ENCODE measurements at regions not wholly inside any gene's neighbourhood (a gene's known extent, or its start where the extent isn't known, plus 50 kb on each side); places are given as distances from the start of the nearest gene placed in this dataset.

GRCh38 chr3:81958972-81959640 lies 197.7 kb upstream of the GBE1 start:
- no peak overlapping the region for H3K9ac ChIP-seq (ENCODE audit: low read length in 3 of 3)
- no peak overlapping the region for H3K4me3 ChIP-seq (ENCODE audit: low read length in 3 of 3)
- no peaks in the 10 kb centered on the region for H3K4me1 ChIP-seq (ENCODE audit: control insufficient read depth in 2 of 3, insufficient read depth in 2 of 3, low read depth in 1 of 3, low read length in 3 of 3)
- H3K9me3 ChIP-seq (ENCODE audit: control insufficient read depth in 2 of 3, insufficient read depth in 1 of 3, low read length in 3 of 3): no peaks in the 10 kb centered on the region
- no peaks in the 10 kb centered on the region for H3K36me3 ChIP-seq (ENCODE audit: control insufficient read depth in 2 of 3, insufficient read depth in 3 of 3, low read length in 3 of 3)
- no peak for DNase-seq
- no peaks in the 10 kb centered on the region for H3K27me3 ChIP-seq (ENCODE audit: control insufficient read depth, insufficient read depth, low read length)
- intact Hi-C loops (cut with DNase I): no loop called here
- H3K27ac ChIP-seq (ENCODE audit: low read depth in 2 of 2, low read length in 2 of 2): no peak overlapping the region
- no peak for FAIRE-seq
- no peak for TF ChIP-seq CTCF (IDR thresholded peaks at IDR 0.05; ENCODE audit: borderline replicate concordance, extremely low read depth, insufficient read depth)

- Histone ChIP-seq H3K9me3 (ENCODE audit: control insufficient read depth in 2 of 3, insufficient read depth in 1 of 3, low read length in 3 of 3) (no peaks in the 10 kb centered on the region), H3K27ac (ENCODE audit: low read depth in 2 of 2, low read length in 2 of 2) (no peak overlapping the region), H3K4me1 (ENCODE audit: control insufficient read depth in 2 of 3, insufficient read depth in 2 of 3, low read depth in 1 of 3, low read length in 3 of 3) (no peaks in the 10 kb centered on the region), H3K27me3 (ENCODE audit: control insufficient read depth, insufficient read depth, low read length) (no peaks in the 10 kb centered on the region), H3K4me3 (ENCODE audit: low read length in 3 of 3) (no peak overlapping the region), H3K9ac (ENCODE audit: low read length in 3 of 3) (no peak overlapping the region), H3K36me3 (ENCODE audit: control insufficient read depth in 2 of 3, insufficient read depth in 3 of 3, low read length in 3 of 3) (no peaks in the 10 kb centered on the region)
- FAIRE-seq: no peak
- DNase-seq: no peak
- no peak for TF ChIP-seq CTCF (IDR thresholded peaks at IDR 0.05; ENCODE audit: borderline replicate concordance, extremely low read depth, insufficient read depth)
- intact Hi-C loops (cut with DNase I): no loop called here
Observed at GRCh38 chr3:81955878-81956277, 194.4 kb upstream of the GBE1 start.

- Histone ChIP-seq H3K9ac (ENCODE audit: low read length in 3 of 3) (no peak overlapping the region), H3K27me3 (ENCODE audit: control insufficient read depth, insufficient read depth, low read length) (no peaks in the 10 kb centered on the region), H3K4me3 (ENCODE audit: low read length in 3 of 3) (no peak overlapping the region), H3K4me1 (ENCODE audit: control insufficient read depth in 2 of 3, insufficient read depth in 2 of 3, low read depth in 1 of 3, low read length in 3 of 3) (no peaks in the 10 kb centered on the region), H3K36me3 (ENCODE audit: control insufficient read depth in 2 of 3, insufficient read depth in 3 of 3, low read length in 3 of 3) (no peaks in the 10 kb centered on the region), H3K9me3 (ENCODE audit: control insufficient read depth in 2 of 3, insufficient read depth in 1 of 3, low read length in 3 of 3) (no peaks in the 10 kb centered on the region), H3K27ac (ENCODE audit: low read depth in 2 of 2, low read length in 2 of 2) (no peak overlapping the region)
- intact Hi-C loops (cut with DNase I): no loop called here
- DNase-seq (no peak), FAIRE-seq (no peak)
- no peak for TF ChIP-seq CTCF (IDR thresholded peaks at IDR 0.05; ENCODE audit: borderline replicate concordance, extremely low read depth, insufficient read depth)
Observed at GRCh38 chr3:81953111-81953510, 191.7 kb upstream of the GBE1 start.

- H3K4me1 ChIP-seq (ENCODE audit: control insufficient read depth in 2 of 3, insufficient read depth in 2 of 3, low read depth in 1 of 3, low read length in 3 of 3): no peaks in the 10 kb centered on the region
- no peaks in the 10 kb centered on the region for H3K36me3 ChIP-seq (ENCODE audit: control insufficient read depth in 2 of 3, insufficient read depth in 3 of 3, low read length in 3 of 3)
- no peak overlapping the region for H3K27ac ChIP-seq (ENCODE audit: low read depth in 2 of 2, low read length in 2 of 2)
- H3K9ac ChIP-seq (ENCODE audit: low read length in 3 of 3): no peak overlapping the region
- TF ChIP-seq CTCF (IDR thresholded peaks at IDR 0.05; ENCODE audit: borderline replicate concordance, extremely low read depth, insufficient read depth): no peak
- intact Hi-C loops (cut with DNase I): no loop called here
- H3K9me3 ChIP-seq (ENCODE audit: control insufficient read depth in 2 of 3, insufficient read depth in 1 of 3, low read length in 3 of 3): no peaks in the 10 kb centered on the region
- no peaks in the 10 kb centered on the region for H3K27me3 ChIP-seq (ENCODE audit: control insufficient read depth, insufficient read depth, low read length)
- no peak overlapping the region for H3K4me3 ChIP-seq (ENCODE audit: low read length in 3 of 3)
- DNase-seq: no peak
- FAIRE-seq: no peak
Observed at GRCh38 chr3:81952141-81952540, 190.7 kb upstream of the GBE1 start.
